ENCODE measurements at regions not wholly inside any gene's neighbourhood (a gene's known extent, or its start where the extent isn't known, plus 50 kb on each side); places are given as distances from the start of the nearest gene placed in this dataset.

DNA sequence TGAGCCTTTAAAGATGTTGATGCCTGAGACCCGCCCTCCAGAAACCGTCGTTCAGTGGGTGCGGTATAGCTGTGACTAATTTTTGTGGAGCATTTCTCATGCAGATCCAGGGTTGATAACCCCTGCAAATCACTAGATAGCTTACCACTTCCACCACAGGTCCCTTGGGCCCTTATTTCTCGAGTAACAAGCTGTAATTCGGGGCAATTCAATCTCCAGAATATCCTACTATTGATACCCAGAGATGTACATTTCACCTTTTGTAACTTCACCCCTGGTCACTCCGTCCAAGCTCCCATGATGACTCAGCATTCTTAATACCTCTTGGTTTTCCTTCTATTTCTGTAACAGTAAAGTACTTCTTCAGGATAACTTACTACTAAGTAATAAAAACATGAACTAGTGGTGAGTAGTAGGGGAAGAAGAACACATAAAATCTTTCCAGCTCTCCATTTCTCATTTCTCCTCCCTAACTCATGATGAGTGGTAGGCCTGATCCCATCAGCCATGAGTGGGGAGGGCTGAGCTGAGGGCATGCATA lies 71.9 kb upstream of the UBL3 start:
- ChIA-PET CTCF (interaction anchor here (1.1 to 4.1 kb wide), 6 partner anchors 30 to 193 kb away, joined by 3 to 66 read pairs (median 4); partner anchors contain the start of gene UBL3), POLR2A (no interaction called here)
- Histone ChIP-seq H3K79me2 (ENCODE audit: control insufficient read depth, insufficient read depth, low read length) (no peaks in the 10 kb centered on the region), H3K4me1 (ENCODE audit: control insufficient read depth, extremely low read depth, insufficient read depth, low read length) (peaks cover 17% of the 10 kb centered on the region), H3K9me1 (replicated peaks; ENCODE audit: control insufficient read depth, extremely low read depth, insufficient read depth, low read length) (no peaks in the 10 kb centered on the region), H3K27me3 (ENCODE audit: control insufficient read depth in 2 of 2, insufficient read depth in 2 of 2, low read length in 2 of 2) (no peaks in the 10 kb centered on the region), H3K4me3 (replicated peaks in 1 of 3; ENCODE audit: insufficient read depth in 1 of 3, low read depth in 1 of 3, low read length in 3 of 3) (no peak overlapping the region), H2AFZ (ENCODE audit: low read depth, low read length) (no peak overlapping the region), H3K4me2 (ENCODE audit: insufficient read depth, low read length) (no peak overlapping the region), H3K9ac (replicated peaks; ENCODE audit: extremely low read depth, insufficient read depth, low read length) (no peak overlapping the region), H3K27ac (ENCODE audit: insufficient read depth, low read depth, low read length) (no peak overlapping the region), H4K20me1 (replicated peaks; ENCODE audit: control insufficient read depth, extremely low read depth, insufficient read depth, low read length) (no peaks in the 10 kb centered on the region), H3K9me3 (replicated peaks; ENCODE audit: control insufficient read depth, insufficient read depth, low read length) (no peaks in the 10 kb centered on the region), H3K36me3 (ENCODE audit: control insufficient read depth in 2 of 2, extremely low read depth in 1 of 2, insufficient read depth in 2 of 2, low read length in 2 of 2) (no peaks in the 10 kb centered on the region)
- BruUV-seq (replicated peaks) = no TSS peak
- dilution Hi-C loops (cut with MboI; ENCODE audit: extremely low pct_ligation_motif_present, low sequenced_read_pairs) (no loop called here), intact Hi-C loops (cut with micrococcal nuclease) (loop anchor here (10.0 kb wide), 1 partner anchor 328 kb away; the partner anchor contains the start of gene SLC7A1)
- DNase-seq (ENCODE audit: low read depth, low spot score) (no peak), FAIRE-seq (no peak)
- TF ChIP-seq CTCF (IDR thresholded peaks at IDR 0.05; ENCODE audit: extremely low read depth in 1 of 2, insufficient read depth in 1 of 2, low read depth in 1 of 2, low read length in 2 of 2) = no peak
- TF ChIP-seq MAX (IDR thresholded peaks at IDR 0.05; ENCODE audit: insufficient read depth, insufficient read length) = no peak
- no peak for TF ChIP-seq MYC (IDR thresholded peaks at IDR 0.05; ENCODE audit: low read depth, low read length)
- TF ChIP-seq GATA2 (IDR thresholded peaks at IDR 0.05; ENCODE audit: insufficient read depth, insufficient read length, low read depth, low read length) = no peak
- no peak for TF ChIP-seq POLR2A (IDR thresholded peaks at IDR 0.05; ENCODE audit: low read depth, low read length)
- TF ChIP-seq EZH2 (IDR thresholded peaks at IDR 0.05; ENCODE audit: borderline replicate concordance, low read depth, low read length, severe bottlenecking) = no peak
- no peak for TF ChIP-seq POLR2AphosphoS5 (IDR thresholded peaks at IDR 0.05; ENCODE audit: insufficient read depth, low read depth, low read length)
- TF ChIP-seq FOS (IDR thresholded peaks at IDR 0.05; ENCODE audit: borderline replicate concordance, insufficient read depth, low read length) = no peak
